ENCODE measurements at regions not wholly inside any gene's neighbourhood (a gene's known extent, or its start where the extent isn't known, plus 50 kb on each side); places are given as distances from the start of the nearest gene placed in this dataset.

DNA sequence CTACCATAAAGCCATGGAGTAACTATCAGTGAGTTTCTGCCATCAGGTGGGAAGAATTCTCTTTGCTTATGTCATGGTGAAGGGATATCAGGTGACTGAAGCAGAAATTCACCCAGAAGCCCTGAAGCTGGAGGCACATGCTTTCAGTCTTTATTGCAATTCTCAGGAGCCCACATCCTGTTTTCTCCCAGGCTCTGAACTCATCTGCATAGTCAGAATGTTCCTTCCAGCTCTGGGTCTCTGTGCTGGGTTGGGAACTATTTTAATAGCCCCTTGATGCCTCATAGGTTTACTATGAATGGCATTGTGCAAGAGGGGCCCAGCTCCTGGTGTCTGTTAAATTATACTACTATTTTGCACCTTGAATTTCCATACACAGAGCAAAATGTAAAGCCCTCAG, 198.4 kb upstream of the SOX9 start:
- H3K4me3 ChIP-seq (ENCODE audit: low read depth, poor library complexity, severe bottlenecking), result no peak overlapping the region
- no peak for DNase-seq (ENCODE audit: low spot score in 2 of 2)
- TF ChIP-seq, protein P1, sequence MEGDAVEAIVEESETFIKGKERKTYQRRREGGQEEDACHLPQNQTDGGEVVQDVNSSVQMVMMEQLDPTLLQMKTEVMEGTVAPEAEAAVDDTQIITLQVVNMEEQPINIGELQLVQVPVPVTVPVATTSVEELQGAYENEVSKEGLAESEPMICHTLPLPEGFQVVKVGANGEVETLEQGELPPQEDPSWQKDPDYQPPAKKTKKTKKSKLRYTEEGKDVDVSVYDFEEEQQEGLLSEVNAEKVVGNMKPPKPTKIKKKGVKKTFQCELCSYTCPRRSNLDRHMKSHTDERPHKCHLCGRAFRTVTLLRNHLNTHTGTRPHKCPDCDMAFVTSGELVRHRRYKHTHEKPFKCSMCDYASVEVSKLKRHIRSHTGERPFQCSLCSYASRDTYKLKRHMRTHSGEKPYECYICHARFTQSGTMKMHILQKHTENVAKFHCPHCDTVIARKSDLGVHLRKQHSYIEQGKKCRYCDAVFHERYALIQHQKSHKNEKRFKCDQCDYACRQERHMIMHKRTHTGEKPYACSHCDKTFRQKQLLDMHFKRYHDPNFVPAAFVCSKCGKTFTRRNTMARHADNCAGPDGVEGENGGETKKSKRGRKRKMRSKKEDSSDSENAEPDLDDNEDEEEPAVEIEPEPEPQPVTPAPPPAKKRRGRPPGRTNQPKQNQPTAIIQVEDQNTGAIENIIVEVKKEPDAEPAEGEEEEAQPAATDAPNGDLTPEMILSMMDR (IDR thresholded peaks at IDR 0.05), result no peak
- no peak for TF ChIP-seq POLR2A (IDR thresholded peaks at IDR 0.05)
- intact Hi-C loops (cut with DNase I; ENCODE audit: low total_unique reads), result no loop called here

DNA sequence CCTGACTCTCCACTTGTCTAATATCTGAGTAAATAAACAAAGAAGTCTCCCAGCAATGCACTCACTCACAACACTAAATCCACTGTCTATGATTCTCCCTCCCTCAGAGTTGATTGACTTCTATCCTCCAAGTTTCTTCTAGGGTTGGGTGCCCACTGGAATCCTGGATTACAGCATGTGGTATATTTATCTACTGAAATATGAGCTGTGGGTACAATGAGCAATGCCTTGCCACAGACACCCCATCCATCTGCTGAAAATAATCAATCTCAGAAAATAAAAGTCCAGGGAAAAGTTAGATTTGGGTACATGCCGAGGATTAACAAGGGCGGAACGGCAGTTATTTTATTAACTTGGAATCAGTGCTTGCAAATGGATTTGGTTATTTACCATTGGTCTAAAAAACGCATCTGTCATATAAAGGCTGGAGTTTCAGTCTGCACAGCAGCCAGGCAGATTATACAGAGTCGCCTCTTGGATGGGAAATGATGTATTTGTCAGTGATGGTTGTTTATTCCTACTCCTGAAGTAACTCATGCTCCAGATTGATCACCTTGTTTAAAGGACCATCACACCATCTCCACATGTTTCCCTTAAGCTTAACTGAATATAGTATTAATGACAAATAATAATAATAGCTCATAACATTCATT, 193.9 kb upstream of the SOX9 start:
- no peak overlapping the region for H3K4me3 ChIP-seq (ENCODE audit: low read depth, poor library complexity, severe bottlenecking)
- 57 to 80% methylated on average over 5 of the region's 5 CpGs for WGBS, 2 donors
- TF ChIP-seq, protein P1 (IDR thresholded peaks at IDR 0.05), result no peak
- no peak for TF ChIP-seq POLR2A (IDR thresholded peaks at IDR 0.05)
- intact Hi-C loops (cut with DNase I; ENCODE audit: low total_unique reads), result no loop called here
- DNase-seq (ENCODE audit: low spot score in 2 of 2), result no peak

DNA sequence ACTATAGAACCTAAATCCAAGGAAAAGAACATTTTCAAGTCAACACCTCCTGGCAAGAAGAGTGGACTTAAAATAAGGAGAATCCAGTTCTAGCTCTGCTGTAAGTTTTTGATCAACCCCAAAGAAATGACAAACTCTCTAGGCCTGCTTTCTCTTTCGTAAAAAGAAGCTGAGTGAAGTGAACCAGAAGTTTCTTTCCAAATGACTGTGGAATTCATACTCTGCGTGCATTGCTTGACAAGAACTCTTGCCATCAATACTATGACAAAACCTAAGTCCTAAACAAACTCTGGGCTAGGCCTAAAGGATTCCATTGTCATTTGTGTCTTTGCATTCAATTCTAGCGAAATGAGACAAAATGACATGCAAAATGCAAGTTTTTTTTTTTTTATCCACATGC, 187.5 kb upstream of the SOX9 start:
- intact Hi-C loops (cut with DNase I; ENCODE audit: low total_unique reads), result no loop called here
- DNase-seq (ENCODE audit: low spot score in 2 of 2), result no peak
- TF ChIP-seq, protein P1 (IDR thresholded peaks at IDR 0.05), result no peak
- no peak for TF ChIP-seq POLR2A (IDR thresholded peaks at IDR 0.05)
- 83 to 92% methylated on average over 3 of the region's 3 CpGs for WGBS, 2 donors
- no peak overlapping the region for H3K4me3 ChIP-seq (ENCODE audit: low read depth, poor library complexity, severe bottlenecking)

DNA sequence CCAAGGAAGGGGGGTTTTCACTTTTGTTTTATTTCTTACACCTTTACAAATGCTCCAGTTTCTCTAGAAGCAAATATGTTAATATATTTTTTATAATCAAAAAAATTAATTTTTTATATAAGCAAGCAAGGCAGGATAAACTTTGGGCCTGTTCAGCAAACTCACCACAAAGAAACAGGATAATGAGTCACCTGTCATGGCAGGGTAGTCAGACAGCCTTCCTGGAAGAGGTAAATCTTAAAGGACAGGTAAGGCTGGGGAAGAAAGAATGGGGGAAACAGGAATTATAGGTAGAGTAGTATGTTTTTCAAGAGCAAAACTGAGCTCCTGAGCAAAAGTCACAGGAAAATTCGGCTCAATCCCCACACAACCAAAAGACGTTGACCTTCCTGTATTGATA, 186.3 kb upstream of the SOX9 start:
- WGBS, 2 donors, result 89 to 96% methylated on average over 2 of the region's 2 CpGs
- DNase-seq (ENCODE audit: low spot score in 2 of 2), result no peak
- no peak overlapping the region for H3K4me3 ChIP-seq (ENCODE audit: low read depth, poor library complexity, severe bottlenecking)

DNA sequence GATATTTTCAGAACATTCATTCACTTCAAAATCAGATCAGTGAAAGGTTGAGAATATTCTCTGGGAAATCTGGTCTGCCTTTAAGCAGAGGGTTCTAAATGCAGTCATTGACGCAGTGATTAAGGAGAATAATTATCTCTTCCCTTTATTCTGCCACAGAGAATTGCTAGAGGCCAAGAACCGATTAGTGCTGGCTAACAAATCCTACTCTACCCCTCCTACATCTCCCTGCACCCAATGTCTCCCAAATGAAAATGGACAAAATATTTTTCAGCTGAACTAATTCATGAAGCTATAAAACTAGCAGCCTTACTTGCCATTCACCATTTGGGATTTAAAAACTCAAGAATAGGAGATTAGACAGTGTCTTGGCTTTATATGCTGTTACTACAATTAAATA, 185.5 kb upstream of the SOX9 start:
- no peak overlapping the region for H3K4me3 ChIP-seq (ENCODE audit: low read depth, poor library complexity, severe bottlenecking)
- TF ChIP-seq, protein P1 (IDR thresholded peaks at IDR 0.05), result no peak
- no peak for TF ChIP-seq POLR2A (IDR thresholded peaks at IDR 0.05)
- WGBS, 2 donors, result 49 to 57% methylated on average over 2 of the region's 2 CpGs
- intact Hi-C loops (cut with DNase I; ENCODE audit: low total_unique reads), result no loop called here
- no peak for DNase-seq (ENCODE audit: low spot score in 2 of 2)

More for the DNA sequence above, 186.3 kb upstream of the SOX9 start:
- intact Hi-C loops (cut with DNase I; ENCODE audit: low total_unique reads), result no loop called here
- TF ChIP-seq POLR2A (IDR thresholded peaks at IDR 0.05), result no peak
- TF ChIP-seq, protein P1 (IDR thresholded peaks at IDR 0.05), result no peak

DNA sequence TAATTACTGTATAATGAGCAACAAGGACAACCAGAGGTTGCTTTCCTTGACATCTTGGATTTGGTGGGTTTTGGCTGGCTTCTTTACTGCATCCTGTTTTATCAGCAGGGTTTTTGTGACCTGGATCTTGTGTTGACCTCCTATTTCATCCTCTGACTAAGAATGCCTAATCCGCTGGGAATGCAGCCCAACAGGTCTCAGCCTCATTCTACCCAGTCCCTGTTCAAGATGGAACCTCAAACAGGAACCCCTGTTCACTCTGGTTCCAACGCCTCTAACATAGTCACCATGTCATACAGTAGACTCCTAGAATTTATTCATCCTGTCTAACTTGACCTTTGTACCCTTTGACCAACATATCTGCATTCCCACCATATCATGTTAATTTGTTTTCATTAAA, 183.8 kb upstream of the SOX9 start:
- no peak overlapping the region for H3K4me3 ChIP-seq (ENCODE audit: low read depth, poor library complexity, severe bottlenecking)
- intact Hi-C loops (cut with DNase I; ENCODE audit: low total_unique reads), result no loop called here
- DNase-seq (ENCODE audit: low spot score in 2 of 2), result no peak
- TF ChIP-seq, protein P1 (IDR thresholded peaks at IDR 0.05), result no peak
- TF ChIP-seq POLR2A (IDR thresholded peaks at IDR 0.05), result no peak
- WGBS, 2 donors, result 91 to 92% methylated on average over 2 of the region's 2 CpGs
